ENCODE measurements at regions not wholly inside any gene's neighbourhood (a gene's known extent, or its start where the extent isn't known, plus 50 kb on each side); places are given as distances from the start of the nearest gene placed in this dataset.

DNA sequence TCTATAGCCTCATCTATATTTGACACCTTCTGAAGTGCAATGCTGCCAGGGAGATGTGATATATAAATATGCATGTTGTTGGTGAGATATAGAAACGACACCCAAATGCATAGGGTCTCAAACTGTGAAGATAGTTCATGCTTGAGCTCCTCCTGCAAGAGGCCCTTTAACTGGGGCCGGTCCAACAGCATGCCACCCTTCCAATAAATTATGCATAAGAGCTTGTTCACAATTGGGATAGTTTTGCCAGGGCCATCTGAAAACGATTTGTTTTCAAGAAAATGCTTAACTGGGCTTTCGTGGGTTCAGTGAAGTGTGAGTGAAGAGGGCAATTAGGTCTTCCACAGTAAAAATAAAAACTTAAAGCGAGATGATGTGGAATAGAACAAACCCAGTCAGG, 424.2 kb upstream of the WWC1 start:
- whole genome bisulfite sequencing (ENCODE audit: low lambda C conversion rate): 14% methylated on average over 5 of the region's 5 CpGs
- H3K79me2 ChIP-seq (ENCODE audit: insufficient read depth, low read length): no peaks in the 10 kb centered on the region
- POLR2A ChIA-PET: no interaction called here
- no peaks in the 10 kb centered on the region for H3K9me3 ChIP-seq (ENCODE audit: low read length)
- intact Hi-C loops (cut with micrococcal nuclease; ENCODE audit: unreplicated experiment): no loop called here
- ATAC-seq (no peak), DNase-seq (ENCODE audit: low spot score) (no peak), FAIRE-seq (no peak)
- H3K4me2 ChIP-seq (ENCODE audit: low read depth, low read length): no peak overlapping the region
- no peaks in the 10 kb centered on the region for H3K4me1 ChIP-seq (ENCODE audit: insufficient read depth, low read length)
- BruUV-seq (replicated peaks): no TSS peak
- in situ Hi-C loops (cut with HindIII; ENCODE audit: extremely low pct_ligation_motif_present, low pct_unique_long_range_greater_than_20kb): no loop called here
- no peaks in the 10 kb centered on the region for H3K27me3 ChIP-seq (ENCODE audit: control insufficient read depth in 1 of 2, insufficient read depth in 2 of 2, low read length in 2 of 2)
- no peak for TF ChIP-seq GATA4 (IDR thresholded peaks at IDR 0.05; ENCODE audit: borderline replicate concordance, low read depth)
- no peak for TF ChIP-seq ZNF24 (IDR thresholded peaks at IDR 0.05)
- no peak for TF ChIP-seq ZNF414 (CRISPR knock-in tag; IDR thresholded peaks at IDR 0.05)
- no peak for TF ChIP-seq MATR3 (CRISPR knock-in tag; IDR thresholded peaks at IDR 0.05)
- no peak overlapping the region for H3K9ac ChIP-seq (ENCODE audit: insufficient read depth, low read depth, low read length)
- CTCF ChIA-PET (ENCODE audit: low intra/inter-chr PET ratio, low total read pairs): no interaction called here
- no peak overlapping the region for H3K27ac ChIP-seq (ENCODE audit: extremely low read length, insufficient read depth, low read length)
- H3K36me3 ChIP-seq (replicated peaks in 1 of 2; ENCODE audit: control insufficient read depth in 1 of 2, insufficient read depth in 2 of 2, low read length in 2 of 2): no peaks in the 10 kb centered on the region
- H2AFZ ChIP-seq (ENCODE audit: low read length): no peak overlapping the region
- no peaks in the 10 kb centered on the region for H4K20me1 ChIP-seq (ENCODE audit: insufficient read depth, low read length)
- no peak overlapping the region for H3K4me3 ChIP-seq (replicated peaks in 1 of 3; ENCODE audit: insufficient read depth in 1 of 3, low read depth in 2 of 3, low read length in 3 of 3)

GRCh38 chr5:167869125-167869524, 422.3 kb upstream of the WWC1 start:
- Histone ChIP-seq H3K9ac (ENCODE audit: insufficient read depth, low read depth, low read length) (no peak overlapping the region), H3K4me3 (replicated peaks in 1 of 3; ENCODE audit: insufficient read depth in 1 of 3, low read depth in 2 of 3, low read length in 3 of 3) (no peak overlapping the region), H3K27ac (ENCODE audit: extremely low read length, insufficient read depth, low read length) (no peak overlapping the region), H4K20me1 (ENCODE audit: insufficient read depth, low read length) (no peaks in the 10 kb centered on the region), H3K4me2 (ENCODE audit: low read depth, low read length) (no peak overlapping the region), H3K27me3 (ENCODE audit: control insufficient read depth in 1 of 2, insufficient read depth in 2 of 2, low read length in 2 of 2) (no peaks in the 10 kb centered on the region), H3K4me1 (ENCODE audit: insufficient read depth, low read length) (no peaks in the 10 kb centered on the region), H2AFZ (ENCODE audit: low read length) (no peak overlapping the region), H3K9me3 (ENCODE audit: low read length) (no peaks in the 10 kb centered on the region), H3K79me2 (ENCODE audit: insufficient read depth, low read length) (no peaks in the 10 kb centered on the region), H3K36me3 (replicated peaks in 1 of 2; ENCODE audit: control insufficient read depth in 1 of 2, insufficient read depth in 2 of 2, low read length in 2 of 2) (no peaks in the 10 kb centered on the region)
- POLR2A ChIA-PET: no interaction called here
- under 1% methylated on average over 3 of the region's 3 CpGs for WGBS (ENCODE audit: low lambda C conversion rate)
- no peak for FAIRE-seq
- in situ Hi-C loops (cut with HindIII; ENCODE audit: extremely low pct_ligation_motif_present, low pct_unique_long_range_greater_than_20kb): no loop called here
- CTCF ChIA-PET (ENCODE audit: low intra/inter-chr PET ratio, low total read pairs): no interaction called here
- DNase-seq (ENCODE audit: low spot score): no peak
- BruUV-seq (replicated peaks): no TSS peak
- no peak for ATAC-seq
- intact Hi-C loops (cut with micrococcal nuclease; ENCODE audit: unreplicated experiment): no loop called here
- TF ChIP-seq ZNF367 (CRISPR knock-in tag; IDR thresholded peaks at IDR 0.05; ENCODE audit: borderline replicate concordance) (no peak), MIER3 (CRISPR knock-in tag; IDR thresholded peaks at IDR 0.05; ENCODE audit: borderline replicate concordance) (no peak), DMAP1 (CRISPR knock-in tag; IDR thresholded peaks at IDR 0.05) (no peak), ZNF350 (CRISPR knock-in tag; IDR thresholded peaks at IDR 0.05; ENCODE audit: borderline replicate concordance, low read depth) (no peak), CHCHD3 (CRISPR knock-in tag; IDR thresholded peaks at IDR 0.05) (no peak), GTF2F1 (IDR thresholded peaks at IDR 0.05; ENCODE audit: low read length) (no peak), ZNF503 (CRISPR knock-in tag; IDR thresholded peaks at IDR 0.05) (no peak), RARA (CRISPR knock-in tag; IDR thresholded peaks at IDR 0.05) (no peak), KAT7 (CRISPR knock-in tag; IDR thresholded peaks at IDR 0.05; ENCODE audit: borderline replicate concordance) (no peak), XBP1 (CRISPR knock-in tag; IDR thresholded peaks at IDR 0.05) (no peak)
